ENCODE measurements at regions not wholly inside any gene's neighbourhood (a gene's known extent, or its start where the extent isn't known, plus 50 kb on each side); places are given as distances from the start of the nearest gene placed in this dataset.

GRCh38 chr20:61014491-61014890 lies 237.6 kb upstream of the CDH4 start:
- 5% methylated on average over 5 of the region's 5 CpGs for WGBS (ENCODE audit: low lambda C conversion rate)
- H3K27ac ChIP-seq (ENCODE audit: low read depth in 2 of 2, low read length in 1 of 2): no peak overlapping the region
- no peak for TF ChIP-seq GATA2 (CRISPR knock-in tag; IDR thresholded peaks at IDR 0.05)
- TF ChIP-seq JUND (IDR thresholded peaks at IDR 0.05): no peak
- TF ChIP-seq ZBTB33 (IDR thresholded peaks at IDR 0.05; ENCODE audit: borderline replicate concordance, low read depth): no peak
- TF ChIP-seq ELF1 (IDR thresholded peaks at IDR 0.05): no peak
- TF ChIP-seq FOSL2 (IDR thresholded peaks at IDR 0.05; ENCODE audit: borderline replicate concordance, low read depth): no peak
- no peak for TF ChIP-seq RAD21 (IDR thresholded peaks at IDR 0.05; ENCODE audit: low read length)
- no peak for TF ChIP-seq FOXJ3 (CRISPR knock-in tag; IDR thresholded peaks at IDR 0.05)
- TF ChIP-seq POLR2AphosphoS5 (IDR thresholded peaks at IDR 0.05; ENCODE audit: low read depth, low read length): no peak
- no peak for TF ChIP-seq USF1 (IDR thresholded peaks at IDR 0.05; ENCODE audit: borderline replicate concordance, low read depth)
- TF ChIP-seq NRF1 (IDR thresholded peaks at IDR 0.05; ENCODE audit: low read depth, low read length): no peak
- no peak for TF ChIP-seq TEAD4 (IDR thresholded peaks at IDR 0.05; ENCODE audit: borderline replicate concordance, insufficient read depth)
- TF ChIP-seq TAF1 (IDR thresholded peaks at IDR 0.05; ENCODE audit: borderline replicate concordance, low read depth, low read length): no peak
- no peak for TF ChIP-seq MEF2A (IDR thresholded peaks at IDR 0.05; ENCODE audit: borderline replicate concordance, low read depth)
- no peak for TF ChIP-seq REST (IDR thresholded peaks at IDR 0.05; ENCODE audit: low read depth, low read length)
- TF ChIP-seq EZH2phosphoT487 (IDR thresholded peaks at IDR 0.05; ENCODE audit: borderline replicate concordance, low read depth): no peak
- H3F3A ChIP-seq (replicated peaks; ENCODE audit: insufficient read depth): no peaks in the 10 kb centered on the region
- ChIA-PET POLR2A (no interaction called here), CTCF (no interaction called here)
- H3K4me1 ChIP-seq (ENCODE audit: control insufficient read depth in 1 of 2, insufficient read depth in 2 of 2, low read depth in 1 of 2, low read length in 1 of 2): no peaks in the 10 kb centered on the region
- H3K4me3 ChIP-seq (ENCODE audit: low read depth in 2 of 2, low read length in 1 of 2): no peak overlapping the region
- H3K9ac ChIP-seq: no peak overlapping the region
- no peaks in the 10 kb centered on the region for H4K20me1 ChIP-seq (ENCODE audit: insufficient read depth)
- no peaks in the 10 kb centered on the region for H3K9me3 ChIP-seq
- H3K36me3 ChIP-seq (replicated peaks in 1 of 2; ENCODE audit: control insufficient read depth in 1 of 2, insufficient read depth in 2 of 2, low read length in 1 of 2): no peaks in the 10 kb centered on the region
- no peak overlapping the region for H3K4me2 ChIP-seq
- no peaks in the 10 kb centered on the region for H3K27me3 ChIP-seq (ENCODE audit: insufficient read depth)
- H3K79me2 ChIP-seq (ENCODE audit: insufficient read depth): no peaks in the 10 kb centered on the region
- DNase-seq: no peak
- no peak overlapping the region for H2AFZ ChIP-seq (ENCODE audit: low read depth)
- H3K9me2 ChIP-seq: no peaks in the 10 kb centered on the region

All from SK-N-SH (cell line).